ENCODE measurements at regions not wholly inside any gene's neighbourhood (a gene's known extent, or its start where the extent isn't known, plus 50 kb on each side); places are given as distances from the start of the nearest gene placed in this dataset.

GRCh38 chr11:79514695-79515094 is 73.9 kb upstream of the TENM4 start:
- no peak for TF ChIP-seq CTCF (conservative IDR thresholded peaks at IDR 0.05; ENCODE audit: low read length)
- no peak for TF ChIP-seq EZH2phosphoT487 (IDR thresholded peaks at IDR 0.05; ENCODE audit: borderline replicate concordance, low read depth, low read length)
